ENCODE measurements at regions not wholly inside any gene's neighbourhood (a gene's known extent, or its start where the extent isn't known, plus 50 kb on each side); places are given as distances from the start of the nearest gene placed in this dataset.

DNA sequence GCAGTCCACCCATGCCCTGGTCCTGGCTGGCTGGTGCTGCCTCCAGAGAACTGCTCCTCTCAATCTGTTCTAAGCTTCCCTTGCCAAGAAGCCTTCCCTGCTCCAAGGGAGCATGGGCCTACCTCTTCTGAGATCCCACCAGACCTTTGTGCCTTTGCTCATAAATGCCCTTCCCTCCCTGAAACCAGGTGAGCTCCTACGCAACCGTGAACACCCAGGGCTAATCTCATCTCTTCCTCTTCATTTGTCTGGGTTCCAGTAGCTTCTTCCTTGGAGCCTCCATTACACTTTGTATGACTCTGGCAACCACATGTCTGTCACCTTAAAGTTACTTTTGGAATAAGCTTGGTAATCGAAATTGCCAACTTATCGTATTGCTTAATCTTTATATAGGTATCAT is 270.6 kb downstream of the PBX3 start:
- DNase-seq (ENCODE audit: low spot score): no peak

DNA sequence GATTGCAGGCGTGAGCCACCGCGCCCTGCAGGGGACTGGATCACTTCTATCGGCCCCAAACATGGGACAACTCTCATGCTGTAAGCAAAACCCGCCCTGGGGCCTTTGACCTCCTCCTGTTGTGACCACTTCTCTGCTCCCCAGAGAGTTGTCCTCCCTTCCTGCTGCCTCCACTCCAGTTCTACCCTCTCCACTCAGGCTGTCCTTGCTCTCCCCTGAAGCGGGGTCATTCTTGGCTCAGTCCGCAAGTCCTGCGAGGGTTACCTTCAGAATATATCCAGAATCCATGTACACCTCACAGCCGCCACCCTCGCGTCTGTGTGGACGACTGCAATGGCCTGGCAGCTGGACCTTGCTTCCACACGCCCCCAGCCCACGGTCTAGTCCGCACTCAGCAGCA is 273.7 kb downstream of the PBX3 start:
- no peak for DNase-seq (ENCODE audit: low spot score)

DNA sequence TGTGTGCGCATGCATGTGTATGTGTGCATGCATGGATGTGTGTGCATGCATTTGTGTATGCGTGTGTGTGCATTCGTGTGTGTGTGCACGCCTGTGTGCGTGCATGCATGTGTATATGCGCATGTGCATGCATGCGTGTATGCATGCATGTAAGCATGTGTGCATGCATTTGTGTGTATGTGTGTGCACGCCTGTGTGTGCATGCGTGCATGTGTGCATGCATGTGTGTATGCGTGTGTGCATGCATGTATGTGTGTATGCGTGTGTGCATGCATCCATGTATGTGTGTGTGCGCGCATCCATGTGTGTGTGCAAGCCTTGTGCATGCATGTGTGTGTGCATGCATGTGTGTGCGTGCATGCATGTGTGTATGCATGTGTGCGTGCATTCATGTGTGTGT is 276.8 kb downstream of the PBX3 start:
- DNase-seq (ENCODE audit: low spot score): no peak

DNA sequence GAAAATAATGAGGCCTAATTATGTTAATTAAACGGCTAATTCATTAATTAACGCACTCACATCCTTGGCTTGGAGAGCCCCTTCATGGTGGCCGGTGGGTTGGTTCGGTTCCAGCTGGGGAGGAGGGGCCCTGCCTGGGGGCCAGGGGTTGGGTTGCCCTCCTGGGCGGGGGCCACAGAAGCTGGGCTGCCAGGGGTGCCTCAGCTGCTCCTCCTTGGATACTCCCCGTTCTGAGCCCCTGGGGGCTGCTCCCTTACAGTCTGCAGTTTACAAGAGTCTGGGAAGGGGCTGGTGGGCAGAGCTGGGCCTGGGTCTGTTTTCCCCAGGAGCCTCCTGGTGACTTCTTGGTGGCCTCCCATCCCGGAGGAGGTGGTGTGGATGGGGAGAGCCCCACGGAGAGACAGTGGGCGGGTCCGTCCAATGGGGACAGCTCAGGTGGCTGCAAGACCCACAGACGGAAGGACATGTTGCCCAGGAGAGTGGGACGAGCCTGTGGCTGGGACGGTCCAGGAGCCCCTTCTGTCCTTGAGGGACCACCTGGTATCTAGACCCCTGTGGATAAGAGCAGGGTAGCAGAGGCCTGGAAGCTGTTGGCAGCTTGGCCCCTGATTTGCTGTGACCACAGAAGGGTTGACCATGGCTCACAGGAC is 277.5 kb downstream of the PBX3 start:
- DNase-seq (ENCODE audit: low spot score): no peak

DNA sequence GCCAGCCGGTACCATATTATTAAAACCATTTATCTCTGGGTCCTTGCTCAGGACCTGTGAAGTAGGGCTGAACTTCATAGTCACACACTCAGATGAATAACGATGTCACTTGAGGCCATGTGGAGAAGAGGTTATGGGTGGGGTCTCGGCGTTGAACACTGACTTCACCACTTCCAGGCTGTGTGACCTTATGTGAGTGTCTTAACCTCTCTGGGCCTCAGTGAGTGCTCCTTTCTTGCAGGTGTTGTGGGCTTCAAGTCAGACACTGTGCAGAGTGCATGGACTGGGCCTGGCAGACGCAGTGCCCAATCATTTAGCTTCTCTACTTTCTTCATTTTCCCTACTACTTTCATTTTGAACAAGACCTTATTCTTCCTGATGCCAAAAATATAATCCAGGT is 278.8 kb downstream of the PBX3 start:
- DNase-seq (ENCODE audit: low spot score): no peak

DNA sequence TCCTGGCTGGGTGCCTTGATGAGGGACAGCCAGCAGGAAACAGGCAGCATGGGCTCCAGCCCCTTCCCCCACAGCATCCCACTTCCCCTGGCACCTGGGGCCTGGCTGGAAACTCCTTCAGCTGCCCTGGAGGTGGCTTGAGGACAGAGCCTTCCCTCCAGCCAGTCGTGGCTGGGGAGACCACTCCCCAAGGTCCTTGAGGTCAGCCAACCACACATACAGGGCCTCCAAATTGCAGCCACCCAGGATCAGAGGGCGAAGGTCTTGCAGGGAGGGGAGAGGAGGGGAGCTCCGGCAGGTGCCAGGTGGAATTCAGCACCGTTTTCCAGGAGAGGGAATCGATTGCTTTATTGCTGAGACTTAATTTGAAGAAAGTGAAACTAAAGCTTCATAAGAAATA is 280.4 kb downstream of the PBX3 start:
- no peak for DNase-seq (ENCODE audit: low spot score)

DNA sequence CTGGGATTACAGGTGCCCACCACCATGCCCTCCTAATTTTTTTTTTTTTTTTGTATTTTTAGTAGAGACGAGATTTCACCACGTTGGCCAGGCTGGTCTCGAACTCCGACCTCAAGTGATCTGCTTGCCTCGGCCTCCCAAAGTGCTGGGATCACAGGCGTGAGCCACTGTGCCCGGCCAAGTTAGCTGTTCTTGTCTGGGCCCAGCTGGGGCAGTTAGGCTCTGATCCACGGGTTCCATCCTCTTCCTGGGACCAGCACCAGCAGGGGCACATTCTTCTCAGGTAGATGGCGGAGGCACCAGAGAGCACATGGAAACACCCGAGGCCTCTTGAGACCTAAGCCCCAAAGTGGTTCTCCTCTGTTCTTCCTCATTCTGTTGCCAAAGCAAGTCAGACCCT is 281.6 kb downstream of the PBX3 start:
- no peak for DNase-seq (ENCODE audit: low spot score)

DNA sequence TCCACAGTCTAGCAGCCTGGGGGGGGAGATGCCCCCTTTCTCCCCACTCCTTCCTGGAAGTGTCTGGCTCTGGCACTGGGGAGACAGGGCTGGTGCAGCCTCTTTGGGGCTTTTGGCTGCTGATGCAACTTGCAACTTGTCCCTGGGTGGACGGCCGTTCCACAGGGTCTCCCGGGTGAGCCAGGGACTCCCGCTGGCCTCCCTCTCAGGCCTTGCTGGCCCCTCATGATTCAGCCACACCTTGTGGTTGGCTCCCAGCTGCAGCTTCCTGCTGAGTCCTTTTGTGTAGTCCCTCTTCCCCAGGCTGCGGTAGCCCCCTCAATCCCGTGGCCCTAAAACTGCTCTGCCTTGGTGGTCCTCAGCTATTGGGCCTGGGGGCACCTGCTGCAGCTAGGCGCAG is 283.5 kb downstream of the PBX3 start:
- no peak for DNase-seq (ENCODE audit: low spot score)

DNA sequence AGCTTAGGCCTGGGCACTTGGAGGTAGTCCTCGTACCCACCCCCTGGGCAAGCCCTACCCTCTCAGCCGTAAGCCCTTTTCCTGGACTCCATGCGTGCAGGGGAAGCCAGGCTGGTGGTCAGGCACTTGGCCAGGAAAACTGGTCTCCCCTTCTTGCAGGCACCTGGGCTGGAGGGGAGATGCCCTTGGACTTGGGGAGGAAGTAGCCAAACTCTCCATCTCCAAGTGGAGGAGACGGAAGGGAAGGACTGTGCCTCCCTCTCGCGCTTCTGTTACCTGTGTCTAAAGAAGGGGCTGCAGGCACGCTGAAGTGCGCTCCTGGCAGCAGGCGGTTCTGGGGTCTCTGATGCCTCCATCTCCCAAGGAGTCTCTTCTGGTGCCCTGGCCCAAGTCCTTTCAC is 283.9 kb downstream of the PBX3 start:
- DNase-seq (ENCODE audit: low spot score): no peak

DNA sequence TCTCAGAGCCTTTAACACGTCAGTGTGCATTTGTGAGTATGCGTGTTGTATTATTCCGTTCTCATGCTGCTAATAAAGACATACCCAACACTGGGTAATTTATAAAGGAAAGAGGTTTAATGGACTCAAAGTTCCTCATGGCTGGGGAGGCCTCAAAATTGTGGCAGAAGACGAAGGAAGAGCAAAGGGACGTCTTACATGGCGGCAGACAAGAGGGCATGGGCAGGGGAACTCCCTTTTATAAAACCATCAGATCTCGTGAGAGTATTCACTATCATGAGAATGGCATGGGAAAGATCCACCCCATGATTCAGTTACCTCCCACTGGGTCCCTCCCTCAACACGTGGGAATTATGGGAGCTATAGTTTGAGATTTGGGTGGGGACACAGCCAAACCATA is 285.0 kb downstream of the PBX3 start:
- no peak for DNase-seq (ENCODE audit: low spot score)

DNA sequence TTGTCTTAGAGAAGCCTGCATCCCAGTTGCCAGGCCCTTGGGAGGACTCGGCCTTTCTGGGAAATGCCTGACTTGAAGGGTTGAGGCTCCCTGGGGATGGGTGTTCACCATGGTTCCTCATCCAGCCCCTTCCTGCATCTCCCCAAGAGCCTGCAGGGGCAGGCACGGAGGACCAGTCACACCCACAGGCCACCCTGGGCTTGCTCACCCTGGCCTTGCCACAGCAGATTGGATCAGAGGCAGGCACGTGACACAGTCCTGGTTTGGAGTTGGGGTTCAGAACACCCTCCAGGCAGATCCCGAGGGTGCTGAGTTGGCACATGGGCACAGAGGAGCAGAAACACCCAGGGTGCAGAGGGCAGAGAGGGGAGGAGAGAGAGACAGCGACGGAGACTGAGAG is 286.1 kb downstream of the PBX3 start:
- no peak for DNase-seq (ENCODE audit: low spot score)

DNA sequence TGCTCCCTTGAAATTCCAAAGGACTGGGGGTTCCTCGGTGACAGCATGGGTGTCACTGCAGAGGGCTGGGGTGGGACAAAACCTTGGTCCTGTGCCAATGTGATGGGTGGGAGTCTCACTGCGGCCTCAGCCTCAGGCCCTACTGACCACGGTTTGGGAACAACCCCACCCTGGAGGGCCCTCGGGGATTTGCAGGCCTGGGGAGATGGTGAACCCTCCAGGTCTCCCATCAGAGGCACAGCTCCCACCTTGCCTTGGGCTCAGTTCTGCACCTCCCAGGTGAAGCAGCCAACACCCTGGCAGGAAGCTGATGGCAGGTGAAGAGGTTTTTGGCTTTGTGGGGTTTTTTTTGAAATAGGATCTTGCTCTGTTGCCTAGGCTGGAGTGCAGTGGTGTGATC is 286.8 kb downstream of the PBX3 start:
- DNase-seq (ENCODE audit: low spot score): no peak

DNA sequence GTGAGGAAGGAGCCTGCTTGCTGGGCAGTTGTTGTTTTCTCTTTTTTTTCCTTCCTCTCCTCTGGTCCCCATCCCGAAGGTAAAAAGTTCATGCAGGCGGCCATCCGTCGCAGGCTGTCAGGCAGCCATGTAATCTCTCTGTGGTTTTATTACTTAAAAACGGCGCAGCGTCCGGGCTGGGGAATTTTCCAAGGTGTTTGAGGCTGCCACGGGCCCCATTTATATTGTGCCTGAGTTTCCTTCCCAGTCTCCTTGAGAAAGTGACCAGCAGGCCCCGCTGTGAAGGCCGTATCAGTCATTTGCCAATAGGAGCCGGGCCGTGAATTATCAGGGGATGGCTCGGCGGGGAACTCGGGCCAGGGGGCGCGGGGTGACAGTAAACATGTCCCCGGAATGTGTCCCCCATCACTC is 289.7 kb downstream of the PBX3 start:
- DNase-seq (ENCODE audit: low spot score): no peak

DNA sequence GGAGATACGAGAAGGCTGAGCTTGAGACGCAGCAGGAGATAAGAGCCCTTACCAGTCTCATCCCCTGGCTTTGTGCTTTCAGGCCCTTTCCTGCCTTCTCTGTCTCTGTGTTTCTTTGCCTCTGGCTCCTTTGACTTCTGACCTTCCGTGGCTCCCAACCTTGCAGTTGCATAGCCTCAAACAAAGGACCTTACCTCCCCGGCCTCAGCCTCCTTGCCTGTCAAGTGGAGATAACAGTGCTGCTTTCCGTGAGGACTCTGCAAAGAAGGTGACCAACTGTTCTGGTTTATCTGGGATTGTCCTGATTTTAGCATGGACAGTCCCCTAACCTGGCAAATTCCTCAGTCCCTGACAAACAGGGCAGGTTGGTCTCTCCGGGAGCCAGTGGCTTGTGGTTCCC is 287.8 kb upstream of the MVB12B start:
- DNase-seq (ENCODE audit: low spot score): no peak

DNA sequence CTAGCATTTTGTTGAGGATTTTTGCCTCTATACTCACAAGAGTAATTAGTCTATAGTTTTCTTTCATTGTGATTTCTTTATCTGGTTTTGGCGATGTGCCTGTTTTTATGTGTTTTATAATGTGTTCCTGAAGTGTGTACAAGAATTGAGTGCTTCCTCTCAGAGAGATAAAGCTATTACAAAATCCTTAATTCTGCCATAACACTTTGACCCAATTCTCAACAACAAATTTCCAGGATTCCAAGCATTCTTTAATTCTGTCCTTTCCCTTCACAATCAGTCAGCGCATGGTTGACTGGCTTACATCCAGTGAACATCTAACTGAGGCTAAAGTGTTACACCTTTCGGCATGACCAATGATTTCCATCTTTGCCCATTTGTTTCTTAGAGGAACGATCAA is 282.9 kb upstream of the MVB12B start:
- DNase-seq (ENCODE audit: low spot score): no peak

DNA sequence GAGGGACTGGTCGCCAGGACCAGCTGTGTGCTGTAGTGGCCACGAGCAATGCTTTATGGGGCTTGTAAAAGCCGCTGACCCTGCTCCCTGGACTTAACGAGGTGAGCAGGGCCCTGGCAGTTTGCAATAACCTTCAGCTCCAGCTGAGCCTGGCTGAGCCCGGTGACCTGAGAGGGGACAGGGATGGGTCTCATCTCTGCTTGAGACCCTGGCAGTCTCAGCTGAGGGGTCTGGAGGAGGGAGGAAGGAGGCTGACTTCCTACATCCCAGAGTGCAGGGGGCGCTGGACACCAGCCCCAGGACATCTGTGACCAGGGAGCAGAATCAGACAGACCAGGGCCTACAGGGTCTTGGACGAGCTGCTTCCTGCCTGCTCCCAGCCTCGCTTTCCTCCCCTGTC is 277.5 kb upstream of the MVB12B start:
- no peak for DNase-seq (ENCODE audit: low spot score)

DNA sequence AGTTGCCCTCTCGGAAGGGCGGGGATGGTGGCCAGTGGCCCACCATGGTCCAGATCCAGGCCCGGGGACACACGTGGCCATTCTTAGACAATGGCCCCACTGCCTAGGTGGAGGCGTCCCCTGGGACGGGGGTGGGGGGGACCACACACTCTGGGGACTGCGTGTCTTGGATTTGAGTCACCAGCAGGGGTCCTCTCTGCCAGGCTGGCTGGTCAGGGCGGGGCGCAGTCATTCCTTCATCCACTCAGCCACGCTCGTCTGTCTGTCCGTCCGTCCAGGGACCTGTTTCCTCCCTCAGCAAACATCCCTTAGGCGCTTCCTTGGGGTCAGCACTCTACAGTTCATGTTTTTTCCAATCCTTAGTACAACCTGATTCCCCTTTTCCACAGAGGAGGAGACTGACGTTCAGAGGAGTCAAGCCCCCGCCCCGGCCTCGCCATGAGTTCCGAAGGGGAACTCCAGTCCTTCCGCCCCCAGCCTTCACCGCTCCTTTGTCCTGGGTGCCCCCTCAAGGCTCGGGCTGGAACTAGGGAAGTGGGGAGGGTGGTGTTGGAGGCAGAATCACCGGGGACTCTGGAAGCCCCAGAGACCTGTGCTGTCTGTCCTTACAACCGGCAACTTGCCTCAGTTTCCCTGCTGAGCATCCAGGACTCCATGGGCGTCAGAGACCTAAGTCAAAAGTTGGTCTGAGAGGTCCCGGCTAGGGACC is 276.6 kb upstream of the MVB12B start:
- no peak for DNase-seq (ENCODE audit: low spot score)

DNA sequence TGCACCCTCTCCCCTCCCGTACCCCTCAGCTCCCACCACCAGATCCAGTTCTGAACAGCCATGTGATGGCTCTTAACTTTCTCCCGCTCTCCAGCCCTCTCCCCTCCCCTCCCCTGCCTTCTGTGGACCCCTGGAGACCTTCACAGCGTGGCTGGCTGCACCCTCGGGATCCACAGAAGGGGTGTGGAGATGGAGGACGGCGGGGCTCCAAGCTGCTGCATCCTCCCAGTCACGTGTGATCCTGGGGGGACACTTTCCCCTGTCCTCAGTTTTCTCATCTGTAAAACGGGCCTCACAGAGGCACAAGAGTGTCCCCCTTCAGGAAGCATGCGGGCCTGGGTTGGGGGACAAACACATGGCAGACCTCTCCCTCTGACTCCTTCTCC is 276.0 kb upstream of the MVB12B start:
- no peak for DNase-seq (ENCODE audit: low spot score)

DNA sequence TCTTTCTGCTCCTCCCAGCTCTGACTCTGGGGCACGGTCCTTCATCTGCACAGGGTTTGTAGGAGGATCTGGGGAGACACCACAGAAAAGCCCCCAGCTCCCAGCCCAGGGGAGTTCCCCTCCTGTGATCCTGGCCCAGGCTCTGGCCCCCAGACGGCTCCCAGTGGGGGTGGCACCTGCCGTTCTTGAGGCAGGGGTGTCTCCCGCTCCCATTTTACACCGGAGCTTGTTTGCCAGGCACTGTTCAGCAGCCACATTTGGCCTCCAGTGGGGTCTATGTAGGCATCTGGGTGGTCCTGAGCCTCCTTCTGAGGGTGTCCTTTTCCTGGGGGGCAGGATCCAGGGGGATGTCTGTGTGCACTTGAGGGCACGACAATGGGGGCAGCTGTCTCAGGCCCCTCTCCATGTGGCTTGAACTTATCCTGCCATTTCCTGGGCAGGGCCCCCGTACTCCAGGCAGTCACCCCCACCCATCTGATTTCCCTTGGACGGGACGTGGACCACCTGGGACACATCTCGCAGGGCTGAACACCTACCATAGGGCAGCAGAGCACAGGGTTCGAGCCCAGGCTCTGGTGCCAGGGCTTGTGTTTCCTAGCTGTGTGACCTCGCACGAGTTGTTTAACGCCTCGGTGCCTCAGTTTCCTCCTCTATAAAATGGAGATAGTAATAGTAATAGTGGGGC is 275.0 kb upstream of the MVB12B start:
- no peak for DNase-seq (ENCODE audit: low spot score)

DNA sequence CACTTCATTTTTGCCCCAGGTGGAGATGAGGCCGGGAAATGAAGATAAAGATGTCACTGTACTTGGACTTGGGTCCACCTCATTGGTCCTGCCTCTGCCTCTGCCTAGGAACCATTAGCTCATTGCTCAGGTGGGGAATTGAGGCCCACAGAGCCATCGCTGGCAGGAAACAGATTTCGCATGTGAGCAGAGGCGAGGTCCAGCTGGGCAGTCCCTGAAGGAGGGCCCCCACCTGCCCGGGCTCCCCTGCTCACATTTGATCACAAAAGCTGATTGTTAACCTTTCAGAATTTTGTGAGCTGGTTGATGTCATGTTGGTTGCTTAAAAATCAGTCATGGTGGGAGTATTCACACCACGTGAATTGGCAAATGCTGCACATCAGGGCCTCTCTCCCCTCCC is 273.8 kb upstream of the MVB12B start:
- no peak for DNase-seq (ENCODE audit: low spot score)

DNA sequence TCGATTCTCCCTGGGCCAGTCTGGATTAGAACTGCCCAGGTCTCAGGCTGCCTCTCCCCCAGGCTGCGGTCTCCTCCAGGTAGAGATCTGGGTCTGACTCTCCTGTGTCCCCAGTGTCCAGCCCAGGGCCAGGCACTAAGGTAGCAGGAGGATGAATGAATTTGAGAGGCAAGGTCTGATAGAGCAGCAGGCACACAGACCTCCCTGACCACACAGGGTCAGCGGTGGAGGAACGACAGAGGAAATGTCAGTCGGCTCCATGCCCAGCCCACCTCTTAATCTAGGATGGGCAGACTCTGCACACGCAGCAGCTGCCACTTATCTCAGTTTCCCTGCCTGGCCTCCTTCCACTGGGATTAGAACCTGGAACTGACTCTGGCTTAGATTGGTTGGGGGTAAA is 272.7 kb upstream of the MVB12B start:
- DNase-seq (ENCODE audit: low spot score): no peak

DNA sequence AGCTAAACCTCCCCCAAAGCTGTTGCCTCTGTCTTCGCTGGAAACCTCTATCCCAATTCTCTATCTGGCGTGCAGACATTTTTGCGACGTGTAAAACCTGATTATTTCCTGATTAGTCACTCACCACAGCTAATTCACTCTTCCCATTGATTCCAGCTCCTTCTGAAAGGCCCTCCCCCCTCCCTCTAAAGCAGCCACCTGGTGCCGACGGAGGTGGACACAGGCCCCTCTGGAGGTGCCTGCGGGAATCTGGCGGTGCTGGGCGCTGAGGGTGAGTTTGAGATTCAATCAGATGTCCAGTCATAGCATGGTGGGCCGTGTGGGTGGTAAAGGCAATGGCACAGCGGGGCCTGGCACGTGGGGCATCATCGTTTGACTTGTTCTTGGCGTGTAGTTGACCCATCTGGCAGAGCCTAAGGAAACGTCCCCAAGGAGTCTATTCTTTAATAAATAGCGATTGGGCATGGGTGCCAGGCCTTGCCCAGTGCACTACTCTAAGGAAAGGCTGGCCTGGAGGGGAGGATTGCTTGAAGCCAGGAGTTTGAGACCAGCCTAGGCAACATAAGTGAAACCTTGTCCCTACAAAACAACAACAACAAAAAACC is 271.1 kb upstream of the MVB12B start:
- no peak for DNase-seq (ENCODE audit: low spot score)

DNA sequence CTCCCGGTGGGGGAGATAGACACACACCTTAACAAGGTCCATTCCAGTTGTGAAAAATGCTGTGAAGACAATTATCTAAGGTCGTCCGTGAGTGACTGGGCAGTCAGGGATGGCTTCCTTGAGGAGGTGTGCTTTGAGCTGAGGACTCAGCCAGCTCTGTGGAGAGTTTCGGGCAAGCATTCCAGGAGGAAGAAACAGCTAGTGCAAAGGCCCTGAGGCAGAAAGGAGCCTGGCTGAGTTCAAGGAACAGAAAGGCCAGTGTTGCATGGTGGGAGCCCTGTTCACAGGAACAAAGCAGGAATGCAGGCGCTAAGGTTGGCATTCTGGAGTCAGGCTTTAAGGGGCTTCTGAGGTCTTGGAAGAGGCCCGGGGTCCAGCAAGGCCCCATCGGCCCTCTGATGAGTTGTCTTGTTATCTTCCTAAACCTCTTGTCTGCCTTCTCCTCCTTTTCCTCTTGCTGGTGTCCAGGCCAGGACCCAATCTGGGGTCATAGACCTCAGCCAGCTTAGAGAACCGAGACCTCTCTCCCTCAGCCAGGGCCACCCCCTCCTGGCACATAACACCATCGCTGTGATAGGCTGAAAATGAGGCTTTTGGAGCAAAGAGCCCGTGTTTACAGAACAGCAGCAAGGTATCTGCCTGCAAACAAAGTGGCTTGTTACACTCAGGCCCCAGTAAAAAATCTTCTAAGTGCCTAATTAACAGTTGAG is 270.2 kb upstream of the MVB12B start:
- no peak for DNase-seq (ENCODE audit: low spot score)

All from LoVo (cell line).